IMR-90 (cell line): ENCODE measurements at regions not wholly inside any gene's neighbourhood (a gene's known extent, or its start where the extent isn't known, plus 50 kb on each side); places are given as distances from the start of the nearest gene placed in this dataset.
"Not testable (repeated sequence)": the region's sequence is repeated elsewhere in the genome, so short reads cannot be mapped to it uniquely, and the experiment has no call there.

ENCODE experiments used
- ATAC-seq: fragments of 200-7000 bp; cut with Tn5 transposase; 2 replicates; pipeline ENCODE4 v1.9.1; 2020; ENCODE audit warnings: low read depth, mild to moderate bottlenecking, moderate library complexity
- BruUV-seq: library from RNA; stranded (reverse); fragments of 400-500 nt; replicated peaks from 2 replicates; lab custom pipeline; 2021; lab: Mats Ljungman, UMichigan
- CTCF ChIA-PET: fragments of 300-600 bp; formaldehyde crosslinking; extraction: SDS; loops from one replicate; lab custom pipeline; 2021; ENCODE audit warnings: antibody characterized with exemption; lab: Yijun Ruan, JAX
- POLR2A ChIA-PET: fragments of 300-600 bp; sonication (Branson Sonifier 250); formaldehyde crosslinking; loops from one replicate; lab custom pipeline; 2022; ENCODE audit warnings: antibody characterized with exemption; ENCODE audit not compliant: unreplicated experiment; lab: Charles Lee
- DNase-seq: peaks from one replicate; pipeline ENCODE4 v3.0.0; 2013
- H2AFZ ChIP-seq: replicated peaks from 2 replicates; pipeline ENCODE3; 2013; ENCODE audit warnings: low read length, mild to moderate bottlenecking; ENCODE audit not compliant: poor library complexity
- H2AK5ac ChIP-seq: 2 replicates; pipeline ENCODE4 v1.6.1; 2013; ENCODE audit warnings: low read depth, low read length, inconsistent platforms
- H2AK9ac ChIP-seq: replicated peaks from 2 replicates; pipeline ENCODE3; 2013; ENCODE audit warnings: mild to moderate bottlenecking, low read depth, low read length, moderate library complexity; ENCODE audit not compliant: poor library complexity
- H2BK120ac ChIP-seq: 2 replicates; pipeline ENCODE4 v1.6.1; 2013; ENCODE audit warnings: low read depth, low read length, inconsistent platforms
- H2BK15ac ChIP-seq: 3 replicates; pipeline ENCODE4 v1.6.1; 2013; ENCODE audit warnings: low read depth, low read length, inconsistent platforms
- H2BK20ac ChIP-seq: 2 replicates; pipeline ENCODE4 v1.6.1; 2013; ENCODE audit warnings: low read depth, mild to moderate bottlenecking, inconsistent platforms, low read length, moderate library complexity
- H2BK5ac ChIP-seq: 2 replicates; pipeline ENCODE4 v1.6.1; 2013; ENCODE audit warnings: mild to moderate bottlenecking, low read depth, low read length, inconsistent platforms; ENCODE audit not compliant: poor library complexity, severe bottlenecking
- H3K14ac ChIP-seq: replicated peaks from 2 replicates; pipeline ENCODE4 v1.6.1; 2013; ENCODE audit warnings: low read depth, low read length, inconsistent platforms
- H3K18ac ChIP-seq: 2 replicates; pipeline ENCODE4 v1.6.1; 2013; ENCODE audit warnings: low read depth, low read length, control low read depth
- H3K23ac ChIP-seq: 2 replicates; pipeline ENCODE4 v1.6.1; 2013; ENCODE audit warnings: low read depth, low read length, inconsistent platforms
- H3K27ac ChIP-seq: 2 replicates; pipeline ENCODE4 v1.5.1; 2013; ENCODE audit warnings: mild to moderate bottlenecking, control low read depth, low read length; ENCODE audit not compliant: insufficient read depth
- H3K27me3 ChIP-seq: 2 replicates; pipeline ENCODE4 v1.6.1; 2013; ENCODE audit warnings: low read length; ENCODE audit not compliant: control insufficient read depth, insufficient read depth
- H3K36me3 ChIP-seq: 2 replicates; pipeline ENCODE4 v1.6.1; 2013; ENCODE audit warnings: low read length, mixed read lengths; ENCODE audit not compliant: control insufficient read depth, insufficient read depth
- H3K4ac ChIP-seq: 2 replicates; pipeline ENCODE4 v1.6.1; 2013; ENCODE audit warnings: low read depth, low read length, inconsistent platforms
- H3K4me1 ChIP-seq: 2 replicates; pipeline ENCODE4 v1.6.1; 2013; ENCODE audit warnings: low read length, mixed read lengths; ENCODE audit not compliant: control insufficient read depth, insufficient read depth
- H3K4me2 ChIP-seq: 2 replicates; pipeline ENCODE4 v1.6.1; 2013; ENCODE audit warnings: low read depth, mild to moderate bottlenecking, control low read depth, low read length, moderate library complexity
- H3K4me3 ChIP-seq: 2 replicates; pipeline ENCODE4 v1.5.1; 2013; ENCODE audit warnings: low read depth, mild to moderate bottlenecking, control low read depth, low read length, moderate library complexity; ENCODE audit not compliant: insufficient read depth
- H3K56ac ChIP-seq: 2 replicates; pipeline ENCODE4 v1.6.1; 2013; ENCODE audit warnings: low read length, inconsistent platforms; ENCODE audit not compliant: insufficient read depth; ENCODE audit errors: extremely low read depth
- H3K79me1 ChIP-seq, 2 experiments: 2 replicates each; pipeline ENCODE4 v1.6.1; 2013; ENCODE audit warnings: low read length in 2 of 2, inconsistent platforms in 1 of 2, low read depth in 1 of 2
- H3K9ac ChIP-seq: 2 replicates; pipeline ENCODE4 v1.6.1; 2013; ENCODE audit warnings: low read depth, low read length, control low read depth
- H3K9me1 ChIP-seq: 2 replicates; pipeline ENCODE4 v1.6.1; 2013; ENCODE audit warnings: low read length, inconsistent platforms; ENCODE audit not compliant: insufficient read depth
- H3K9me3 ChIP-seq: 2 replicates; pipeline ENCODE4 v1.6.1; 2013; ENCODE audit warnings: low read length; ENCODE audit not compliant: control insufficient read depth, insufficient read depth
- H4K20me1 ChIP-seq: 2 replicates; pipeline ENCODE4 v1.6.1; 2013; ENCODE audit warnings: low read length, inconsistent platforms; ENCODE audit not compliant: insufficient read depth
- H4K5ac ChIP-seq: 2 replicates; pipeline ENCODE4 v1.6.1; 2013; ENCODE audit warnings: mild to moderate bottlenecking, low read depth, low read length, control low read depth
- H4K8ac ChIP-seq, 2 experiments: 2 replicates each; pipeline ENCODE4 v1.6.1; 2013; ENCODE audit warnings: low read depth in 2 of 2, low read length in 2 of 2, control low read depth in 1 of 2, inconsistent platforms in 1 of 2
- H4K91ac ChIP-seq: 2 replicates; pipeline ENCODE4 v1.6.1; 2013; ENCODE audit warnings: low read depth, low read length, inconsistent platforms; ENCODE audit not compliant: insufficient read depth
- WGBS, 2 experiments: methylation state at CpG; one replicate each; pipeline versions ENCODE4 v1.1.5 to v1.1.7; 2013; ENCODE audit warnings: missing lambda C conversion rate in 2 of 2; ENCODE audit not compliant: insufficient read length in 1 of 2; ENCODE audit errors: extremely low coverage in 2 of 2; 5-methylcytosine and 5-hydroxymethylcytosine counted together
- dilution Hi-C: fragments of 300-500 bp; cut with HindIII; formaldehyde crosslinking; loops from one replicate; pipeline ENCODE4 v1.14.3; 2018; ENCODE audit warnings: low sequenced_read_pairs; ENCODE audit not compliant: unreplicated experiment
- in situ Hi-C: fragments of 300-500 bp; cut with MboI; formaldehyde crosslinking; loops from 3 replicates; pipeline ENCODE4 v1.14.3; 2019; ENCODE audit warnings: low sequenced_read_pairs, inconsistent platforms, mixed read lengths
- intact Hi-C: fragments of 100-400 bp; cut with micrococcal nuclease; formaldehyde crosslinking; loops from 2 replicates; pipeline ENCODE4 v1.10.0; 2022

DNA sequence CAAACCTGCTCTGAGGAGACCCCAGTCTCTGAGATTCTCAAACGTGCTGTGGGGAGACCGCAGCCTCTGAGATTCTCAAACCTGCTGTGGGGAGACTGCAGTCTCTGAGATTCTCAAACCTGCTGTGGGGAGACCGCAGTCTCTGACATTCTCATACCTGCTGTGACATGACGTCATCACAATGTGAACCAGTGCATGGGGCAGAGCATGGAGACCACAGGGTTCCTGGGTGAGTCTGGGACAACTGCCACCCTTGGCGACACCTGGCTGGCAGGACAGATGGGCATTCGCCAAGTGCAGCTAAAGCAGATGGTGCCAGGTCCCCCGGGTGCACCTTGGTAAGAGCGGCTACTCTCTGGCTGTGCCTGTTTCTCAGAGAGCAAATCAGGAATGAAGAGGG, 98.8 kb downstream of the DLL1 start:
- H3K9ac ChIP-seq, H4K8ac ChIP-seq, in situ Hi-C loops, H3K14ac ChIP-seq, intact Hi-C loops, H2AFZ ChIP-seq, H4K20me1 ChIP-seq, H3K56ac ChIP-seq, H3K4me1 ChIP-seq, H3K79me1 ChIP-seq, H2AK9ac ChIP-seq, H3K4ac ChIP-seq, H4K5ac ChIP-seq, H2BK15ac ChIP-seq, POLR2A ChIA-PET, H3K27ac ChIP-seq, BruUV-seq, CTCF ChIA-PET, dilution Hi-C loops, H3K4me3 ChIP-seq, H2BK5ac ChIP-seq, H3K36me3 ChIP-seq, H3K9me1 ChIP-seq, ATAC-seq, DNase-seq, H3K23ac ChIP-seq, H3K27me3 ChIP-seq, H2AK5ac ChIP-seq, H3K4me2 ChIP-seq, H2BK20ac ChIP-seq, H4K91ac ChIP-seq, H2BK120ac ChIP-seq, H3K18ac ChIP-seq: not testable (repeated sequence)
- 73% methylated on average over 8 of the region's 8 CpGs; no CpG with 5 or more reads in 1 of the 2 experiments for WGBS, 2 experiments
- peaks cover 25% of the 10 kb centered on the region for H3K9me3 ChIP-seq
